GM12865 (cell line): ENCODE measurements at regions not wholly inside any gene's neighbourhood (a gene's known extent, or its start where the extent isn't known, plus 50 kb on each side); places are given as distances from the start of the nearest gene placed in this dataset.
"Not testable (repeated sequence)": the region's sequence is repeated elsewhere in the genome, so short reads cannot be mapped to it uniquely, and the experiment has no call there.

Experiments
- DNase-seq: peaks from one replicate; pipeline ENCODE4 v3.0.0; 2010; ENCODE audit warnings: low read depth
- H3K4me3 ChIP-seq: 2 replicates; pipeline ENCODE4 v1.5.1; 2011; ENCODE audit warnings: mild to moderate bottlenecking, low read depth, low read length, control low read depth
- CTCF ChIP-seq: IDR thresholded peaks from 2 replicates; pipeline ENCODE4 v1.5.1; 2011; ENCODE audit warnings: low read length, control low read depth, low read depth, inconsistent platforms; ENCODE audit not compliant: insufficient read depth; ENCODE audit errors: missing control alignments

DNA sequence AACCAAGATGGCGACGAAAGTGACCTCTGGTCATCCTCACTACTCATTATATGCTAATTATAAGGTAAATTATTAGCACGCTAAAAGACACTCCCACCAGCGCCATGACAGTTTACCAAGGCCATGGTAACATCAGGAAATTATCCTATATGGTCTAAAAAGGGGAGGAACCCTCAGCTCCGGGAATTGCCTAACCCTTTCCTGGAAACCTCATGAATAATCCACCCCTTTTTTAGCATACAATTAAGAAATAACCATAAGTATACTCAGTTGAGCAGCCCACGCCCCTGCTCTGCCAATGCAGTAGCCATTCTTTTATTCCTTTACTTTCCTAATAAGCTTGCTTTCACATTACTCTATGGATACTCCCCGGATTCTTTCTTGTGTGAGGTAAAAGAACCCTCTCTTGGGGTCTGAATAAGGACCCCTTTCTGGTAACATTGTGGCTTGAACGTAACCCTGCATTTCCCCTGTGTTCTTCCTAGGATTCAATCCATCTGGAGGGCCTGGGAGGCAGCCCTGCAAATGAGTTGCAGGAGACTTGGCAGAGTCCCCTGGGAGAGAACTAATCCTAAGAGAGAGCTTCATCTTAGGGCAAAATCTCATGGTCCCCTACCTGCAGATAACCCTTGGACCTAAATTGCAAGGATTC is 225.6 kb upstream of the JARID2 start:
- TF ChIP-seq CTCF = no peak
- no peak for DNase-seq
- H3K4me3 ChIP-seq = no peak overlapping the region

DNA sequence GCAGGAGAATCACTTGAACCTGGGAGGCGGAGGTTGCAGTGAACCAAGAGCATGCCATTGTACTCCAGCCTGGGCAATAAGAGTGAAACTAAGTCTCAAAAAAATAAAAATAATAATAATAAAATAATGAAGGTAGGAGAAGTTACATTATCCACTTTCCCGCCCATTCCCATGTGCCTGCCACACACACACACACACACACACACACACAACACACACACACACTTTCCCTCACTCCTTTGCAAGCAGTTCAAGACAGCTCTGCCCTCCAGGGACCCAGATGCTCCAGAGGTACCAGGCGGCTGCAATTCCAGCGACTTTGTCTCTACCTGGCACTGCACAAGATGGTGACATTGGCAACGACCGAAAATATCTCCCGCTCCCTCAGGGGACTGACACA is 224.8 kb upstream of the JARID2 start:
- TF ChIP-seq CTCF = no peak
- DNase-seq = no peak
- no peak overlapping the region for H3K4me3 ChIP-seq

DNA sequence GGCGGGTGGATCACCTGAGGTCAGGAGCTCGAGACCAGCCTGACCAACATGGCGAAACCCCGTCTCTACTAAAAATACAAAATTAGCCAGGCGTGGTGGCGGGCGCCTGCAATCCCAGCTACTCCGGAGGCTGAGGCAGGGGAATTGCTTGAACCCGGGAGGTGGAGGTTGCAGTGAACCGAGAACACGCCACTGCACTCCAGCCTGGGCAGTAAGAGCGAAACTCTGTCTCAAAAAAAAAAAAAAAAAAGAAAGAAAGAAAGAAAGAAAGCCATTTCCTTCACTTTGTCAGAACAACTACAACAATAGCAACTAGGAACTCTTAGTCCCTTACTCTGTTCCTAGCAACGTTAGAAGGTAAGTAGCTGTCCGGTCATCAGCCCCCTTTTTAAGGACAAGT is 222.9 kb upstream of the JARID2 start:
- not testable (repeated sequence) for DNase-seq
- peak overlapping the region; percentile 19 for H3K4me3 ChIP-seq

- H3K4me3 ChIP-seq = peak overlapping the region; percentile 19
- TF ChIP-seq CTCF = no peak
- peak; percentile 94 for DNase-seq
Observed at GRCh38 chr6:15023448-15023847, 222.4 kb upstream of the JARID2 start.

- no peak for DNase-seq
- no peak for TF ChIP-seq CTCF
- H3K4me3 ChIP-seq = no peak overlapping the region
Observed at GRCh38 chr6:15025446-15025845, 220.4 kb upstream of the JARID2 start.

DNA sequence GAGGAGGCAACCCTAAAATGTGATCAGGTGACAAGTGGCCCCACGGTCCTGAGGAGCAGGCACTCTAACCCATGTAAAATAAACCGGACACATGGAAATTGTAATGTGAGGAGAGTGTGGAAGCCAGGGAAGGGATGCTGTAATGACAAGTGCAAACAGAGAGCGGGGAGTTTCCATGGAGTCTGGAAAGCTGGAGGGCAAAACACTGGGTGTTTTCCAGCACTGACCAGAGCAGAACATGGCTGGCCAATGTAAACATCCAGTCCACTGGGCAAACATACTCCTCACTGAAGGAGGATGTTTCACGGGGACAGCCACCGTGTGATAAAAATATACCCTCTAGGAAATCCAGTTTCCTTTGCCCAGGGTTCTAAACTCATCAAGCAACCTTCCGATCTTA is 219.0 kb upstream of the JARID2 start:
- no peak overlapping the region for H3K4me3 ChIP-seq
- no peak for TF ChIP-seq CTCF
- DNase-seq = no peak

GRCh38 chr6:15027472-15027871 is 218.4 kb upstream of the JARID2 start:
- no peak for DNase-seq
- TF ChIP-seq CTCF = no peak
- no peak overlapping the region for H3K4me3 ChIP-seq
